ENCODE measurements at regions not wholly inside any gene's neighbourhood (a gene's known extent, or its start where the extent isn't known, plus 50 kb on each side); places are given as distances from the start of the nearest gene placed in this dataset.
A peak's percentile ranks its signal among the peaks of the same experiment; 100 is the strongest.

DNA sequence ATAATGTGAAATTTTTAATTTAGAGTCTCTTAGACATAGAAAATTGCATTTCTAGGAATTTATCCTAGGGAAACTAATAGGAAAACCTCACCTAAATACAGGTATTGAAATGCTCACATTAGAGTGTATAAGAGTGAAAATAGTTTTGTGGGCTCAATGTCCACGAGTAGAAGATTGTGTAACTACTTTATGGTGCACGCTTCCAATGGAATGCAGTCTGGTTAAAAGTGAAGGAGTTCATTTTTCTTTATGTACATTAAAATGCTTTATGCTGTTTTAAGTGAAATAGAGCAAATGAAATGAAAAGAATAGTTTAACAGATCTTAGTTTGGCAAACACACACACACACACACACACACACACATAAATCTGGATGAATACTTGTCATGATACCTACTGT lies 278.2 kb downstream of the USP25 start:
- DNase-seq (ENCODE audit: low read depth in 4 of 4, low spot score in 3 of 4): no peak

DNA sequence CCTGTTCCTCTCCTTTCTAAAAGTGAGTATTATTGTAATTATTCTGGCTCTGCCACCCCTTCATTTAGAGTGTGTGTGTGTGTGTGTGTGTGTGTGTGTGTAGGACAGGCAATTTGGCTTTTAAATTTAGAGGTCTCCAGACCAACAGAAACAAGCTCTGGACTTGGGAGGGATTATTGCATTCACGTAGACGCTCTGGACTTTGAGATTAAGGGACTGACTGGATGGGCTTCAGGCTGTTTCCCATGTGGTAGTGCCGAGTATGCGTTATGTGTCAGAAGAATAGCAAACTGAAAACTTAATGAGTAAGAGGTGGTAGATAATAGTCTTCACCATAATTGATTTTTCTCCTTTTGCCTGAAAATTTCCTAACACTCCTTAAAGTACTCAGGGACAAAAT lies 281.9 kb downstream of the USP25 start:
- no peak for DNase-seq (ENCODE audit: low read depth in 4 of 4, low spot score in 3 of 4)

DNA sequence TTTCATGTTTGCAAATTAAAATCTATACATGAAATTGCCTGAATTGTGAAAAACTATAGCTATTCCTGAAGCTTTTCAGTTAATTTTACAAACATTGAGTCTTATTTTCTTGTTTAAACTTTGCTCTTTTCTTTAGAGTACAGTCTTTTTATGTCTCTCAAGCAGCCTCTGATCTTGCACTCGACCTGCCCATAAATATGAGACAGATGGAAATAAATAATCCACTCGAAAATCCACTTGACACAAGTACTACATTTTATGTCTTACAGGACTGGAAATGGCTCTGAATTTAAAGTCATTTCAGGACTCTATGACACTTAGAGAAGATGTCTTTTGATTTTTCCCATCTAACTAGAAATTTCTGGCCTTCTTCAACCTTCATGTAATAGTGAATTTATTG lies 283.8 kb downstream of the USP25 start:
- no peak for DNase-seq (ENCODE audit: low read depth in 4 of 4, low spot score in 3 of 4)

DNA sequence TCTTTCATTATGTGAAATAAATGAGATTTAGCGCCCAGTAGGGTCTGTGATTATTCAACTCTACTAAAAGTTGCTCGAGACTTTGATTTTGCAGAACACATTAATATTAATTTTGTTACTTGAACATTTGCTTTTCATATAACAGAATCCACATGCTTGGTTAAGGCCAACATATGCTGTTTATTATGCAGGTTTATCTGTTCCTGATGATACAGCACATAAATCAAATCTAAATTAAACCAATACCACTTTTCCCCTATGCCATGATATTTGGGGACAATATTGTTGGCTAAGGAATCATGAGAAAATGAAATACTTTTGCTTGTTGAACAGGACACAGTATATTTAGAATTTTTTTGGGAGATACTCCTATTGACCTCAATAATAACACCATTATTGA lies 291.1 kb downstream of the USP25 start:
- no peak for DNase-seq (ENCODE audit: low read depth in 4 of 4, low spot score in 3 of 4)

DNA sequence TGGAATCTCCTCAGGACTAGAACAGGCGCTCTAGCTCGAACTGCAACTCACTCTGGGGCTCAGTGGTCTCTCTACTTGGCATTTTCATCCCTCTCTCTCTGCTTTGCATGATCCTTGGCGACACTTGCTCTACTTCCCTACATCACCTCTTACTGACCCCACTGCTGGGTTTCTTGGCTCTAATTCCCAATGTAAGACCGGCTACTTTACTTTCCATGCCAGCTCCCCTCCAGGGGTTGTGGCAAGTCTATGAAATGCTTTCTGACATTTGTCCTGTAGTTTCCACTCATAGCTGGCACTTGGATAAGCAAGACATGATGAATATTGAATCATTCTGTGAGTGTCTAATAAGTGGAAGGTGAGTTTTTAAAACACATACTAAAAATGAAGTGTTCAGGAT lies 292.3 kb downstream of the USP25 start:
- DNase-seq (ENCODE audit: low read depth in 4 of 4, low spot score in 3 of 4): no peak

DNA sequence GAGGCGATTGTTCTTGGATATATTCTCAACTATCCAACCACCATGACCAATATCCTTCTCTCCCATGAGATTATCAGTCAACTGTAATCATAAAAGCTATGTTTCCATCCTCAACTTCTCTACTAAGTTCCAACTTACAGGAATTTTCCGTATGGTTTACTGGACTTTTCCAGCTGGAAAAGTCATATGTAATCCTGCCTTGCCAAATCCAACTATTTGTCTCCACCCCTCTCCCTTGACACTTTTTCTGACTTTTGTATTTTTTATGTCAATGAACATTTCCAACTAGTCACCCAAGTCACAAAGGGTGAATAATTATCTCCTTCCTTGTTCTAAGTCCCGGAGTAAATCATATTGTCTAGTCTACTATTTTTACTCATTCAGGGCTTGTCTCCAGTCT lies 293.1 kb downstream of the USP25 start:
- DNase-seq (ENCODE audit: low read depth in 4 of 4, low spot score in 3 of 4): no peak

DNA sequence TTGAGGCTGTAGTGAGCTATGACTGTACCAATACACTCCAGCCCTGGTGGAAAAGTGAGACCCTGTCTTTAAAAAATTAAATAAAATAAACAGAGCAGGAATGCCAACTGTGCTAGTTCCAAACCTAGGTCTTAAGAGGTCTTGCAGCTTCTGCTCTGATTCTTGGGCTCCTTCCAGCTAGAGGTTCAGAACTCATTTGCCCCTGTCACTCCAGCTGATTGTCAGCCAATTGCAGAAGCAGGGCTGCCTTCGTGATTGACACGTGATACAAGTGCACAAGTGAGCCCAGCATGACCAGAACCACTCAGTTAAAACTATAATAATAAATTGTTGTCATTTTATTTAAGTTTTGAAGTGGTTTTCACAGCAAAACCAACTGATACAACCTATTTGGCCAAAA lies 298.4 kb downstream of the USP25 start:
- DNase-seq (ENCODE audit: low read depth in 4 of 4, low spot score in 3 of 4): no peak

DNA sequence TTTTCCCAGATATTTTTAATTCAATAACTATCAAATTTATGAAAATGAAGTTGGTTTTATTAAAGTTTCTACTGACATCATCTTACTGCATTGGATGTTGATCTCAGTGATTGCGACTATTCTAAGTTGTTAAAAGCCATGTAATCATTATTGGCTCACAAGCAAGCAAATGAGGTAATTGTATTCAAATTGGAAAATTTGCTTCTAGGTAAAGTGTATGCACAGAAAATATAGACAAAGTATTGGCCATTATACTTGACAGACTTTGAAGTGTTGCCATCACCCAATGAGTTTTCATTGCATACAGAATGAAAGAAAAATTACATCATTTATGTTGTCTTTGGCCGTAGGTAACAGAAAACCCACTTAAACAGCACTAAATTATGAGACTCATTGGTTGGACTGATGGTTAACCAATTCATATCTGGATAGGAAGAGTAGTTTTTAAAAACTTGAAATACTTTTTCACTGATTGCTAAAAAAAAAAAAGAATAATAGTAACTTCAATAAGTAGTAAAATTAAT lies 299.2 kb downstream of the USP25 start:
- DNase-seq (ENCODE audit: low read depth in 4 of 4, low spot score in 3 of 4): no peak

DNA sequence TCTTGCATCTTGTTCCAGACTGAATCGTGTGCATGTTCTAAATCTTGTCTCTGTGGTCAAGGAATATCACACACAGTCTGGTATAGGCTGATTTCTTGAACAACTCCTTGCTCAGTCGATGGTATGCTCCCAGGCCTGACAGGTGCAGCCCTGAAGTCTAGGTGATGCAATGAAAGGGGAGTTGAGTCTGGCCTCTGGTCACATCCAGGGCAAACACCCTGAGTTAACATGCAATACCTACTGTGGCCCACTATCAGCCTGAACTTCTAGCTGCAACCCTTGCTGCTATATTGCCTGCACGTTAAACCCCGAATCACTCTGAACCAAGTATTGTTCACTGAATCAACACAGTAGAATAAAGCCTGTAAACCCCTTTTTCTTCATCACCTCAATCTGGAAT lies 303.4 kb downstream of the USP25 start:
- no peak for DNase-seq (ENCODE audit: low read depth in 4 of 4, low spot score in 3 of 4)

DNA sequence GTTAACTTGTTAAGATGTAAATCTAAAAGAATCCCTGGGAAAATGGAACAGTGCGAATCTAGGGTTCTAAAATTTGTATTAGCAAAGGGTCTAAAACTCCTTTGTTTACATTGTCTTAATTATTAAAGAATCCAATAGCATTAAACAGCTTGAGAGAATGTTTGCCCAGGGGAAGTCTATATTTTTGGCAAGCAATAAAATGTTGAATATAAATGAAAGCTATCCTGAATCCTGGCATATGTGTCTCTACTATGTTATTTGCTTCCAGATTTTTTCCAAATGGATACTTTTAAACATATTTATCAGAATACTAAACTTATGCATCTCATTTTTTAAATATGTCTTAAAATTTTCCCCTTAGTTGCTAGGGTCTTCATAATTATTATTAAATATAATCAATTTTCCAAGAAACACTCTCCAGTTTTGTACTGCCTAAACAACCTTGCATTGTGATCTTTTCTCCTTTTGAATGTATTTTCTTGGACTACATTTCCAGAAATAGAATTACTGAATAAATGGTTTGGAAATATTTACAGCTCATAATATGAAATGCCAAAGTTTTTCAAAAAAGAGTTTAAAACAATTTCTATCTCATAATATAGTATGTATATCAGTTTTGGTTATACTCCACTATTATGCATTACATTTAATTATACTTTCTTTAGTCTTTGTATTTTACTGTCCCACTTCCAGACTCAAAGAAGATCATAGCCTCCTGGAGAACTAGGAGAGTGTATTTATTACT lies 304.8 kb downstream of the USP25 start:
- no peak for DNase-seq (ENCODE audit: low read depth in 4 of 4, low spot score in 3 of 4)

DNA sequence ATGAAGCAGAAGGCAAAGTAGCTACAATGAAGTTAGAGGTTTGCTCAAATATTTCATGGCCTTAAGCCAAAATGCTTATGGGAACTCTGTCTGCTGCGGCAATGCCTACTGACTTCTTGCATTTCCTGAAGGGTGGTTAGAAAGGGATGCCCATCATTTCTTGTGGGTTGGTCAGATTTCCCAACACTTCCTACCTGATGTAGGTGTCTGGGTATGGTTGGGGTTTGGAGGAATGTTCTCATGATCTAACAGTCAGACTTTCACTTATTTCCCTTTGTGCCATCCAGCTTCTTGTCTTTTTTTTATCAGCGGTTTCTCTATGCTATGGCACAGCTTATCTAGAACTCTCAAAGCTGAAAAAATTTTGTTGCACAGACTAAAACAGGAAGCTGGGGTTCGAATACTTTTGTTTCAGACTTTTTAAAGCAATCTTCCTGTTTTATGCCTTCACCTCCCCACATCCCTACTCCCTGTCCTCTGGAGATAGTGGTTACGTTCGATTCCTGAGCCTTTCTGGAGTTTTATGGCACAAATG lies 307.7 kb downstream of the USP25 start:
- DNase-seq (ENCODE audit: low read depth in 4 of 4, low spot score in 3 of 4): no peak

DNA sequence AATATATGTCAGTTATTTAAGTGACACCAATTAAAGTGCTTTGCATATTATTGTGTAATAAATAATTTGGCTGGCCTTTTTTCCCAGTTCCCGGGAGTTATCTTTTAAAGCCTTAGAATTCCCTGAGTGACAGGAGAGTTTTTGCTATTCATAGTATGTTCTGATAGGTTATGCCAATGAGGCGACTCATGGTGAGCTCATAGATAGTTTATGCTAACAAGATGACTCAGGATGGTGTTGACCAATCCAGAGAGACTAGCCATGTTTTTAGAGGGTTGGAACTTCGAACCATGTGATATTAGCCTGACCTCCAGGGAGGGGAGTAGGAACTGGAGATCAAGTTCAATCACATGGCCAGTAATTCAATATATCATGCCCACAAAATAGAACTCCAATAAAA lies 310.8 kb downstream of the USP25 start:
- no peak for DNase-seq (ENCODE audit: low read depth in 4 of 4, low spot score in 3 of 4)

DNA sequence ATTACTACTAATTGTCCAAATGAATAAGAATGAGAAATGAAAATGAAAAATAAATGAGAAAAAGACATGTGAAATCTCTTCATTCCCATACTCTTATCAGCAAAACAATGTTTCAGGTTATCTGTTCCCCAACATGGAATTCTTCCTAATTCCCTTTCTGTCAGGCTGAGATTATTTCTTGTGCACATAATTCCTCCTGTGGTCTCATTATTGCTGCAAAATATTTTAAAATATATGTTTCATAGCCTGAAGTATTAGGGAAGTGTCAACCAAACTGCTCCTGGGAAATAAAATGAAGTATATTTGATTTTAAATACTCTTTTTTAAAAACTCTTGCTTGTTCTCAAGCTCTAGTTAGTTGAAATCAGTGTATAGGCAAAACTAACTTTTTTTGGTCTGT lies 314.9 kb downstream of the USP25 start:
- no peak for DNase-seq (ENCODE audit: low read depth in 4 of 4, low spot score in 3 of 4)

DNA sequence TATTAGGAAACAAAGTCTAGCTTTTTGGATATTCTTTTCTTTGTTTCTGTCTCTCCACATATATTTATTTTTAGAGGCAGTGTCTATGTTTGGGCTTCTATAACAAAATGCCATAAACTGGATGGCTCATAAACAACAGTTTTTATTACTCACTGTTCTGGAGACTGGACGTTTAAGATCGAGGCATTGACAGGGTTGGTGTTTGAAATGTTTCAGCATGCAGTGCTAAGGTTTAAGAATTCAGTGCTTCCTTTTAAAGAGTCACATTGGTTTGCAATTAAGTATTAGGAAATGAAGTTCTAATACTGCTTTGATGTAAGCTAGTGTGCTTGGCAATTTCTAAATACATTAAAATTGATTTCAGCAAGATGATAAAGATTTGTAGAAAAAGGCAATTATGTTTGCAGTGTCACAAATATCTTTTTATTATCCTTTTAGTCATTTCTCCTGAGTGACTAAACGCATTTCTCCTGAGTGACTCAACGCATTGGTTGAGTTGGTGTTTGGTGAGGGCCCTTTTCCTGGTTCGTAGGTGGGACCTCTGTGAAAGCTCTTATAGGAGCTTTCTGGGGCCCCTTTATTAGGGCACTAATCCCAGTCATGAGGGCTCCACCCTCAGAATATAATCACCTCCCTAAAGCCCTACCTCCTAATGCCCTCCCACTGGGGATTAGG lies 317.0 kb downstream of the USP25 start:
- no peak for DNase-seq (ENCODE audit: low read depth in 4 of 4, low spot score in 3 of 4)

DNA sequence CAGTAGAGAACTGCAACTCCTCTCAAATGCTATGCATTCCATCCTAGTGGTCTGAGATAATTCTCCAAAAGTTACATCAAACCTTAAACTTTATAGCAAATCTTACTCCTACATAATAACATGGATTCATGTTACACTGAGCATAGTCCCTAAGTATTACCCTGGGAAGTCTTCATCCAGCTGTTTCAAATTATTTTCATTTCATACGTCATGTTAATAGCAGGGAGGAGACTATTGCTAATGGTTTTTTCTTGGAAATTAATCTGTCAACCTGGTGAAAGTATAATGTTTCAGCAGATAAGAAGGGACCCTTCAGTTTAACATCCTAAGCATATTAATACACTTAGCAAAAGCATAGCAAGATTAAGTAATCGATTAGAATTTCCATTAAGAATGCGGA lies 318.1 kb downstream of the USP25 start:
- peak in 3 of 4 donors; percentile 11 to 28 (median 22) for DNase-seq (ENCODE audit: low read depth in 4 of 4, low spot score in 3 of 4)

DNA sequence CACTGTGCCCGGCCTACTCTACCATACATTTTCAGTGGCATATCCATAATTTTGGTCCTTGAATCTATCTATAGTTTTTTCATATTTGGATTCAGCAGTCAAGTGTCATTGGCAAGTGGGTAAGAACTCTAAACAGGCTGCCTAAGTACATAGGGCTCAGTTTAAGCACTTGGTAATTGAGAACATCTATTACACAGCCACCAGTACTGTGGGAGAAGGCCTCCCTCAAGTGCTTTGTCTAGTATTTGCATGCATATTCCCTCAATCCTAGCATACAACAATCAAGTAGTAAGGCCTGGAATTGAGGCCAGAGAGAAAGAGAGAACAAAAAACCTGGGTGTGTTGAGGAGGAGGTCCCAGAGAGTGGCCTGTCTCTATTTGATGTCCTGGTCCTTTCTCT lies 325.2 kb downstream of the USP25 start:
- DNase-seq (ENCODE audit: low read depth in 4 of 4, low spot score in 3 of 4): no peak

DNA sequence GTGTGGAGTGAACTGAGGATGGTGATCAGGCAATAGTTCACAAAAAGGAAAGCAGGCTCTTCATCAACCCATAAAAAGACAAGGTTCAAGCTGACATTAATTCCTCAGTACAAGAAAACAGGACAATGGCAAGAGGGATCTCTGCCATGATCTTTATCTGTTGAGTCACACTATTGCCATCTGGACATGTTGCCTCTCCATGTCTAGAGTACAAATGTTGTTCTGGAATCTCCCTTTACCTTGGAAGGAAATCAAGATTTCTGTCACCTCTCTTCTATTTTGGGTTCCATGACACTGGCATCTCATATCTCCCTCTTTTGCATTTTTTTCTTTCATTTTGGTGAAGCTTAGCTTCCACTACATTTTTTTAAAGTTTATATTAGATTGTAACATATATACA lies 329.1 kb downstream of the USP25 start:
- DNase-seq (ENCODE audit: low read depth in 4 of 4, low spot score in 3 of 4): no peak

DNA sequence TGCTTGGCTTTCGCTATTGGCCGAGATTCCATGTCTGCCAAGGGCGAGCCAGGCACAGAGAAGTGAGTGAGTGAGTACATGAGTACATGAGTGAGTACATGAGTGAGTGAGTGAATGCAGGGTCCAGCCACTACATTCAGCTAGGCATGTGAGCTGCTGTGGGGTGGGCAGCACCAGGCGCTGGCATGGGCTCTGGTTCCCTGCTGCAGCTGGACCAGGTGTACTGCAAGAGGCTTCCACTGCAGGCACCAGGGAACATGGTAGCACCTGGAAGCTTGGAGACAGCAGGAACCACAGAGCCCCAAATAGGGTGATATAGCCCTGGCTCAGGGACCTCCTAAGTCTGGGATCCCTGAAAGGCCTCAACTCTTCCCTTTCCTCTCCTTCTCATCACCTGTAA lies 330.2 kb downstream of the USP25 start:
- no peak for DNase-seq (ENCODE audit: low read depth in 4 of 4, low spot score in 3 of 4)

DNA sequence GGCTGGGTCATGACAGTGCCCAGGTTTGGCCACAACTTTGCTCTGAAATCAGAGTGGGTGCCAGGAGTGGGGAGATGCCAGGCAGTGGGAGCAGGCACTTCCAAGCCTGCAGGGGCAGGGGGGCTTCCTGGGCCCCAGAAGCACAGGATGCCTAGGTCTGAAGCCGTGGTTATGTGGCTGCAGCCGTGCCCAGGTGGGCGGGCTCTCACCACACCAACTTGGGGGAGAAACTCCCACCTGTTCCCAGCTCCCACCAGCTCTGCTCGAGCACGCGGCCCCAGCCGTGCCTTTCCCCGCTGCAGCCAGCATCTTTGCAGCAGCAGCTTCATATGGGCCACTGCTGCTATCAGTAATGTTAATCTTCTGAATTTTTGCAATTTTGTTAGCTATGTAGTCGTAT lies 331.4 kb downstream of the USP25 start:
- no peak for DNase-seq (ENCODE audit: low read depth in 4 of 4, low spot score in 3 of 4)

DNA sequence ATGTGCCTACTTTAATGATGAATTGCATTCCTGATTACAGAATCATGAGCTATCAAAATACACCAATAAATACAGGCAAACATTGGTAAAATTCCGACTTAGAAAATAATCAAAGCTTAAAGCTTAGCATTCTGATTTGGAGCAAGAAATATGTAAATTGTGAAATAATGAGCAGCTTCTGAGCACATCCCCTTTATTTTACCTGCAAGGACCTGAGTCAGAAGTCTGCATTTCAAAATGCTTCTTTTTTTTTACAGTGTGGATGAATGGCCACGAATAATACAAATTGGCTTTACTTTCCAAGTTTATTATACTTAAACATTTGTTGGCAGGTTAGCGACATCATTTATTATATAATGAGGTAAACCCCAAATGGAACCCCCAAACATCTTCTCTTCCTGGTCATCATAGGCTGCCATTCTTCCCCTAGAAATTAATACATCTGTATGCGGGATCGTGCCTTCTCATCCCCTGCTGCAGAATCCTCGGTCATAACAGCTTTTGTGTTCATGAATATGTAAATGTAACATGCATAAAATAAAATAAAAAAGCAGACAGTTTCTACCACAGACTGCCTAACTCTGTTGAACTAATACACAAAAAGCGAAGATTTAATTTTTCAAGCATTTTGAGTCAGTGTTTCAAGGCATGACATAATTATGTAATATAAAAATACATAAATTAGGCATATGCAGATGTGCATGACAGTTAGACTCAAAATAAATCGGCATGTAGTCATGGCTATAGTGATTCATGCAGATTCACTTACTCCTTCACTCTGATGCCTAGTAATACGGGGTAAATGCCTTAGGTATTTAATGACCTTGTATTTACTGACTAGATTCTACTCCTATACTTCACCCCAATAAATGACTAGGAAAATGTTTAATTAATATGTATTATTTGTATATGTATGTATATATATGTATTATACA lies 339.7 kb downstream of the USP25 start:
- DNase-seq (ENCODE audit: low read depth in 4 of 4, low spot score in 3 of 4): no peak

DNA sequence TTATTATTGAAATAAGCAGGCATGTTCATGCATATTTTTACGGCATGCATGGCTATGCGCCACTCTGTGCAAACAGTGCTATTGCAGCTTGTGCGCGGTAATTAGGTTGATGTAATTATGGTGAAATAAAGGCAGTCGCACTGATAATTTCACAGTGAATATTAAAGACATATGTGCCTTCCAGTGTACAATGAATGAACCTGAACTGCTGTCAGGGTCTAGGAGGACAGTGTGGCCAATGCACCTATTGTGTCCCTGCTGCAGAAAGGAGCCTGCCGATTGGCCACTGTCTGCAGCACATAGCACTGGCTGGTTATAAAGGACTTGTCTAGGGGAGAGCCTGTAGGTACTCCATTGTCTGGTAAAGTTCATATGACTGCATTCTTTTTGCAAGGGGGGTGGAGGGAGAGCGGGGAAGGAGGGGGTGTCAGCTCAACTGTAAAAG lies 340.4 kb downstream of the USP25 start:
- no peak for DNase-seq (ENCODE audit: low read depth in 4 of 4, low spot score in 3 of 4)
